ENCODE measurements at regions not wholly inside any gene's neighbourhood (a gene's known extent, or its start where the extent isn't known, plus 50 kb on each side); places are given as distances from the start of the nearest gene placed in this dataset.

GRCh38 chr18:30858560-30858959 lies 184.0 kb downstream of the DSC3 start:
- Histone ChIP-seq H3K14ac (ENCODE audit: insufficient read depth, low read length) (no peak overlapping the region), H3K27me3 (ENCODE audit: insufficient read depth, low read length) (no peaks in the 10 kb centered on the region), H2AK5ac (ENCODE audit: insufficient read length, low read length) (no peak overlapping the region), H4K20me1 (ENCODE audit: control insufficient read depth, insufficient read depth, insufficient read length) (no peaks in the 10 kb centered on the region), H4K91ac (ENCODE audit: insufficient read length, low read depth, low read length) (no peak overlapping the region), H2BK15ac (ENCODE audit: low read depth, low read length) (no peak overlapping the region), H2BK20ac (ENCODE audit: low read depth, low read length, poor library complexity, severe bottlenecking) (no peak overlapping the region), H3T11ph (ENCODE audit: low read length) (no peak overlapping the region), H3K9me3 (ENCODE audit: control insufficient read depth, low read depth, low read length) (no peaks in the 10 kb centered on the region), H4K5ac (ENCODE audit: insufficient read length, low read depth, low read length) (no peak overlapping the region), H2BK5ac (ENCODE audit: insufficient read length, low read length) (no peak overlapping the region), H3K9ac (ENCODE audit: extremely low read depth, insufficient read length, low read length) (no peak overlapping the region), H2AFZ (ENCODE audit: low read length) (no peak overlapping the region), H3K79me2 (ENCODE audit: insufficient read depth, low read length) (no peaks in the 10 kb centered on the region), H2BK120ac (ENCODE audit: low read depth, low read length, poor library complexity, severe bottlenecking) (no peak overlapping the region), H4K8ac (replicated peaks; ENCODE audit: insufficient read length, low read depth, low read length) (no peak overlapping the region), H3K23me2 (ENCODE audit: insufficient read length, low read depth, low read length, poor library complexity, severe bottlenecking) (no peaks in the 10 kb centered on the region), H3K18ac (ENCODE audit: insufficient read length, low read depth, low read length) (no peak overlapping the region), H3K4me2 (ENCODE audit: insufficient read depth, insufficient read length, low read length) (no peak overlapping the region), H3K23ac (ENCODE audit: insufficient read length, low read depth, low read length) (no peak overlapping the region), H3K79me1 (ENCODE audit: insufficient read depth, low read depth, low read length, poor library complexity, severe bottlenecking) (no peaks in the 10 kb centered on the region), H3K27ac (ENCODE audit: insufficient read length, low read depth, low read length) (no peak overlapping the region), H2BK12ac (ENCODE audit: insufficient read length, low read depth, low read length) (no peak overlapping the region), H3K56ac (ENCODE audit: insufficient read length, low read depth, low read length) (no peak overlapping the region), H3K4ac (ENCODE audit: low read depth, low read length) (no peak overlapping the region), H3K4me1 (ENCODE audit: insufficient read depth, low read length) (no peaks in the 10 kb centered on the region)
- no CpG with 5 or more reads among the region's 2 CpGs for WGBS (ENCODE audit: extremely low coverage, insufficient read length, low lambda C conversion rate)
- H3K4me3 Mint-ChIP-seq, result no peak overlapping the region
- no peaks in the 10 kb centered on the region for H3K27me3 Mint-ChIP-seq (ENCODE audit: low read depth)
- no peak for DNase-seq
- peaks cover 4% of the 10 kb centered on the region in 2 experiments; a peak in 2 of 4 replicates for H3K4me1 Mint-ChIP-seq
- no peaks in the 10 kb centered on the region for H3K9me3 Mint-ChIP-seq
- TF ChIP-seq CTCF (conservative IDR thresholded peaks at IDR 0.05), result no peak
- H3K27ac Mint-ChIP-seq, result no peak overlapping the region
- no peaks in the 10 kb centered on the region for H3K36me3 Mint-ChIP-seq (ENCODE audit: insufficient read depth in 1 of 3, low read depth in 3 of 3)
